Stimulated activated CD4-positive, alpha-beta T cell treated with anti-CD3 and anti-CD28 coated beads, Interleukin-12 subunit alpha, Interleukin-12 subunit beta, amount 100 ng/mL, for 24 hours (primary cell): ENCODE measurements at regions not wholly inside any gene's neighbourhood (a gene's known extent, or its start where the extent isn't known, plus 50 kb on each side); places are given as distances from the start of the nearest gene placed in this dataset.

Source experiments
- DNase-seq, 2 experiments: peaks; one replicate each; pipeline ENCODE4 v3.0.0-alpha.2; 2020; ENCODE audit warnings: low read depth in 2 of 2

DNA sequence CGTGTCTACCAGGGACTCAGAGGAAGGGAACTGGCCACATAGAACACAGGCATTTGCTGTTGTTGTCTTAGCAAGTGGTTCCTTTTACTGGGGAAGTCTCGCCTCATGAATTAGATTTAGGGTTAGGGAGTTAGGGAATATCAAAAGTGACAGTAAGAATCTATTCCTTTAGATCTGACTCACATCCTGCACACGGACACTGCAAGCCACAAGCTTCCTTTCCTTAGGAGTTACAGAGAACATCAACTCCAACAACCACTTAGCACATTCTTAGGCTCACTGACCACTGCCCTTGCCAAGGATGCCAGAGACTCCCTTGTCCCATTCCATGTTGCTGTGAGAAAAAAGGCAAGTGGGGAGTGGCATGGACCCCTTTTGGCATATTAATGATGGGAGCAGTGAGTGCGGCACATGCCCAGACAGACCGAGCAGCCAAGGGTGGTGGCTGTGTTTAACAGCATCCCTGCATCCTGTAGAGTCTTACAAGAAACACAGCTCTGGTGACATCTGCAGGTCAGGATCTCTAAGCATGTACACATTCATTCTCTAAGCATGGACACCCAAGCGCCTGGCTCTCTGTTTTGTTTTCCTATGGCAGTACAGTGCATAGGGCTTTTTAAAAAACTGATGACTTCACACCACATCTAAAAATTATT, 745.6 kb upstream of the RAB6C start:
- DNase-seq: no peak

DNA sequence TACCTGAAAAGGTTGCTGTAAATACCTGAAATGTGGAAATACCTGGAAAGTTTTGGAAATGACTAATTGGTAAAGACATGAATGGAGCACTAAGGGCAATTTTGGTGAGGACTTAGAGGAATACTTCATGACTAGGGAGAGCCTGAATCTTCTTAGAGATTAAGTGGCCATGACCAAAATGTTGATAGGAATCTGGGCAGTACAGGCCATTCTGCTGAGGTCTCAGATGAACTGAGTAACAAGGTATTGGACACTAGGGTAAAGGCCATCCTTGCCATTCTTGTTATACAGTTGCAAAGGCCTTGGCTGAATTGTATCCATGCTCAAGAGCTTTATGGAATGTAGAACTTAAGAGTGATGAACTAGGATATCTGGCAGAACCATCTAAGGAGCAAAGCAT, 742.9 kb upstream of the RAB6C start:
- no peak for DNase-seq

DNA sequence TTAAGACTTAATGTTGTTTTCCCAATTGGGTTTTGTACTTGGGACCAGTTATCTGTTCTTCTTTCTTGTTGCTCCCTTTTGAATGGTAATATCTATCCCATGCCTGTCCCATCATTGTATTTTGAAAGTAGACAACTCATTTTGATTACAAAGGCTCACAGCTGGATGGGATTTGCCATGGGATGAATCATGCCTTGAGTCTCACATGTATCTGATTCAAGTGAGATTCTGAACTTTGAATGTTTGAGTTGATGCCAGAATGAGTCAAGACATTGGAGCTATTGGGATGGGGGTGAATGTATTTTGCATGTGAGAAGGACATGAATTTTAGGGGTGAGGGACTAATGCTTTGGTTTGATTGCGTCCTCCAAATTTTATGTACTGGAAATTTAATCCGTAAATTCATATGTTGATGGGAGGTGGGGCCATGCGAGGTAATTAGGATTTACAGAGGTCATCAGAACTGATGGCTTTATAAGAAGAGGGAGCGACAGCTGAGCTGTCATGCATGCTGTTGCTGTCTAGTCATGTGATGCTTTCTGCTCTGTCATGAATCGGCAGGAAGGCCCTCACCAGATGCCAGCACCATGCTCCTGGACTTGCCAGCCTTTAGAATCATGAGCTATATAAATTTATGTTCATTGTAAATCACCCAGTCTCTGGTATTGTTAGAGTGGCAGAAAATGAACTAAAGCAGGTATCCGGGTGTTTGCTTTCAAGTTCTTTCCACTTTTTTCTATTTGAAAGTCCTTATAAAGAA, 741.3 kb upstream of the RAB6C start:
- no peak for DNase-seq

DNA sequence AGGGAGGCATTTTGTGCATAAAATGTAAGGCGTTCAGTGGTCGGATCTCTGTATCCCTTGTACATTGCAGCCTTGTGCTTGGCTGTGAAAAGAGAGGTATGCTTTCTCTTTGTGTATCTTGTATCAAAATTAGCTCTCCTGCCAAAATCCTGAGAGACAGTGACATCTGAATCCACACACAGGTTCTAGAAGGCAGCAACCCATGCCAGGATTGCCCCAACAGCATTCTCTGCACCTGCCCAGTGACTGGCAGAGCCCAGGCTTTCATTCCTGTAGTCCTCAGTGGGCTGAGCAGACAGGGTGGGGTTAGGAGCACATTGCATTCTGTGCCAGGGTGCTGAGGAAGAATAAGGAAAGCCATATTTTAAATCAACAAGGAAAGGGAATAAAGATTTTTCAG, 740.3 kb upstream of the RAB6C start:
- no peak for DNase-seq

GRCh38 chr2:129240061-129240460, 739.4 kb upstream of the RAB6C start:
- DNase-seq: no peak

- DNase-seq: no peak
Measured at GRCh38 chr2:129242269-129242668, 737.2 kb upstream of the RAB6C start.

GRCh38 chr2:129247751-129248150, 731.7 kb upstream of the RAB6C start:
- no peak for DNase-seq

- DNase-seq: no peak
Measured at GRCh38 chr2:129248198-129248597, 731.3 kb upstream of the RAB6C start.

GRCh38 chr2:129252781-129253460, 726.5 kb upstream of the RAB6C start:
- no peak for DNase-seq

DNA sequence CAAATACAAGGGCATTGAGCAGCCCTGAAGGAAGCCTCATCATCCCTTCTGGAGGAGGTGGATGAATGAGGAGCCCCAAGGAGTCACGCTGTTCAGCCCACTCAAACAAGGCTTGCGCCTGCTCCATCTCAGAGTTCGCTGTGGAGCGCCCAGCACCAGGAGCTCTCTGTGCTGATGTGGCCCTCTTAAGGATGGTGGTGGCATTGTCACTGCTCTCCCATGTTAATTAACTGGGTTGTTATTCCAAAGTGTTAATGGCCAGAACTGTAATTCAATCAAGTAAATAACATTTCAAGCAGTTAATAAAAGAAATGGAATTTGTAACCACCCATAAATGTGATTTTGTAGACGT, 726.0 kb upstream of the RAB6C start:
- DNase-seq: no peak

DNA sequence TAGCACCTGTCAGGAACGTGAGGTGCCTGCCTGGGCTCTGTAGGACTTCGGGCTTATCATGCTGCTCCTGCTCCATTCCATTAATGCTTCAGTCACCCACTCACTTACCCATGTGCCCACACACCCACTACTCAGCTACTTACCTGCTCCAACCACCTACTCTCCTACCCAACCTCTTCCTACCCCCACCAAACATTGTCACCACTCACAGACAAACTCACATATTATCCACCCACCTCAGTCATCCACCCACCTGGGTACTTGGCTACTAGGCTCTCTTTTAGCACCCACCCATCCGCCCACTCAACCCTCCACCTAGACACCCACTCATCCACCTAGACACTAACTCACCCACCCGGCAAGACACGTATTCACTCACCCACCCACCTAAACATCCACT, 724.7 kb upstream of the RAB6C start:
- no peak for DNase-seq

- DNase-seq: no peak
Measured at GRCh38 chr2:129255610-129256313, 723.7 kb upstream of the RAB6C start.

GRCh38 chr2:129256642-129257041, 722.8 kb upstream of the RAB6C start:
- no peak for DNase-seq

DNA sequence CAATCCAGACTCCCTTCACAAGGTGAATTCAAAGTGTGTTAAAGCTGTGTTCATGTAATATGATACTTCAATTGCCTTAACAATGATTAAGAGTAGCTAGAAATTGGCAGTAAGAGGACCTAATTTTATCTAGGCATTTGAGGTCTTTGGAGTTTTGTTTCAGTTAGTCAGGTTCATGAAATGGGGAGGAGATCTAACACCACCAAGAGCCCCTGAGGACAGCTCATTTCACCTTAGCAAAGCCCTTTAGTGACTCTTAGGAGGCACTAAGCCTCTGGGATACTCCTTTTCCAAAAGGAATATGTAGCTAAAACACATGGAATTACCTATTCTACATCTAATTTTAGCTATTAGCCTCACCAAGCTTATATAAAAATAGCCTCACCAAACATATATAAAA, 716.5 kb upstream of the RAB6C start:
- no peak for DNase-seq

- DNase-seq: no peak
Measured at GRCh38 chr2:129263939-129264338, 715.5 kb upstream of the RAB6C start.

GRCh38 chr2:129267559-129267958, 711.9 kb upstream of the RAB6C start:
- DNase-seq: no peak

DNA sequence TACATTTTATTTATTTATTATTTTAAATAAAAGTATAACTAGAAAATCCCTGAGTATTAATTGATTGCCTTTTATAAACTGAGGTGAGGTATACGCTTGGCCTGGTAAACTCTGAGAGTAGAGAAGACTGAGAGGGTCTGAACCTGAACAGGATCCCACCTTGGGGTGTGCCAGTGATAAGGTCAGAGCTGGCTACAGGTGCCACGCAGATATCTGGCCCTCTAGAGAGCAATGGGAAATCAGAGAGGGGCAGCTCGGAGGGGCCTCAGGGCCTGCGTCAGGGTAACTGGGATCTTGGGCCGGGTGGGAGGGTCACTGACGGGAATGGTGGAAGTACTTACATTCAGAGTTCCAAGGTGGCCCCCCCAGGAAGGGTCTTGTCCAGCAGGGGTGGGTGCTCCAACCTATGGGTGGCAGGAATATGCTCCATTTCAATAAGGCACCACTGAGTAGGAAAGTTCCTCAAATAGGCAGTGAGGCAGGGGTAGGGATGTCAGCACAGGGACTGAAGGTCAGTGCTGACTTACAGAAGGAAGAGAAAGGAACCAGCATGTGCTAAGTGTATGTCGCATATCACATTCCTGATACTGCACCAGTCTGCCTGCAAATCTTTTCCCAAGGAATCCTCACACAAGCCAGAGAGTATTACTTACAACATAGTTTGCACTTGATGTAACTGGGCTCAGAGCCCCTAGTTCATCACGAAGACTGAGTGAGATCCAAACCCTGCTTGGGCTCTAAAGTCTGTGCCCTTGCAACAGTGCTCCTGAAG, 706.0 kb upstream of the RAB6C start:
- no peak for DNase-seq

GRCh38 chr2:129274038-129274415, 705.4 kb upstream of the RAB6C start:
- no peak for DNase-seq

GRCh38 chr2:129274918-129275317, 704.5 kb upstream of the RAB6C start:
- no peak for DNase-seq

- DNase-seq: no peak
Measured at GRCh38 chr2:129275706-129276105, 703.8 kb upstream of the RAB6C start.

DNA sequence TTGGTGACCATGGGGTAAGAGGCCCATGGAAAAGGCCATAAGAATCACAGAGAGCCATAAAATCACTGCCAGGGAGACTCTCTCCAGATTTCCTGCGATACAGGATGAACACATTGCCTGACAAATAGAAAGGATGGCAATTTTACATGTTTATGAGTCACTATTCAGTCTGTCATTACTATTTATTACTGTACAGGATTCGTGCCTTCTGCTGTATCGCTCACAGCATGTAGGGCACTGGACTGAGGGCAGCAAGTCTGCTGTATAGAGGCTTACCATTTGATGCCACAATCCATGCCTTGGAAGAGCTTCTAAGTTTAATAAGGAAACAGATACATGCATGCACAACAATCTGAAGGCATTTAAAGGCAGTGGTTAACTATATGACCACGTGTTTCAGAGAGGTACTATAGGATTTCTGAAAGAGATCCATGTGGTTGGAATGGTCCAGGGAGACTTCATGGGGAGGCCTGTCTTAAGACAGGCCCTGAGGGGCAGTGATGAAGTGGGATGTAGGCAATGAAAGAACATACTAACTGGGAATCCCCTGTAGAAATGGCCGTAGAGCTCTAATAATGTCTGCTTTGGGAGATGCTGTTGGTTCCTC, 702.4 kb upstream of the RAB6C start:
- DNase-seq: no peak
